ENCODE measurements at regions not wholly inside any gene's neighbourhood (a gene's known extent, or its start where the extent isn't known, plus 50 kb on each side); places are given as distances from the start of the nearest gene placed in this dataset.
"Not testable (repeated sequence)": the region's sequence is repeated elsewhere in the genome, so short reads cannot be mapped to it uniquely, and the experiment has no call there.

GRCh38 chr21:9950363-9950762 is 571.0 kb upstream of the TPTE start:
- H3K27ac ChIP-seq (ENCODE audit: low read depth, low read length); H3K79me2 ChIP-seq (ENCODE audit: insufficient read depth, low read length); H3K27me3 ChIP-seq (ENCODE audit: insufficient read depth, low read length); BruUV-seq (replicated peaks); RAD21 ChIA-PET (ENCODE audit: low non-redundant PET in 1 of 2, low total read pairs in 2 of 2, uncharacterized antibody in 2 of 2, unreplicated experiment in 2 of 2); H3K9me2 ChIP-seq (ENCODE audit: insufficient read depth); H3K36me3 ChIP-seq (ENCODE audit: control insufficient read depth in 1 of 2, insufficient read depth in 2 of 2, low read length in 2 of 2); ATAC-seq; CTCF ChIA-PET; H3K9ac ChIP-seq (ENCODE audit: low read length); H3K4me2 ChIP-seq (ENCODE audit: low read length); H2AFZ ChIP-seq (ENCODE audit: low read depth, low read length, poor library complexity, severe bottlenecking); intact Hi-C loops (cut with micrococcal nuclease); H4K20me1 ChIP-seq (ENCODE audit: insufficient read depth); H3K4me3 ChIP-seq (replicated peaks in 1 of 2; ENCODE audit: low read depth in 1 of 2, low read length in 2 of 2); H3K4me1 ChIP-seq (ENCODE audit: control insufficient read depth in 1 of 2, insufficient read depth in 2 of 2, low read length in 2 of 2); DNase-seq (ENCODE audit: low read depth, low spot score); POLR2A ChIA-PET: not testable (repeated sequence)
- H3K9me3 ChIP-seq (ENCODE audit: control insufficient read depth in 1 of 2, insufficient read depth in 1 of 2, low read depth in 1 of 2, low read length in 2 of 2): peaks cover 19 to 20% of the 10 kb centered on the region in 2 experiments; a peak in 2 of 4 replicates

GRCh38 chr21:9958791-9959190 is 562.6 kb upstream of the TPTE start:
- CTCF ChIA-PET; H3K9ac ChIP-seq (ENCODE audit: low read length); H3K9me2 ChIP-seq (ENCODE audit: insufficient read depth); ATAC-seq; BruUV-seq (replicated peaks); H3K79me2 ChIP-seq (ENCODE audit: insufficient read depth, low read length); H2AFZ ChIP-seq (ENCODE audit: low read depth, low read length, poor library complexity, severe bottlenecking); H3K4me3 ChIP-seq (replicated peaks in 1 of 2; ENCODE audit: low read depth in 1 of 2, low read length in 2 of 2); H3K4me2 ChIP-seq (ENCODE audit: low read length); H3K36me3 ChIP-seq (ENCODE audit: control insufficient read depth in 1 of 2, insufficient read depth in 2 of 2, low read length in 2 of 2); intact Hi-C loops (cut with micrococcal nuclease); POLR2A ChIA-PET; DNase-seq (ENCODE audit: low read depth, low spot score); H4K20me1 ChIP-seq (ENCODE audit: insufficient read depth); H3K27me3 ChIP-seq (ENCODE audit: insufficient read depth, low read length); H3K27ac ChIP-seq (ENCODE audit: low read depth, low read length); RAD21 ChIA-PET (ENCODE audit: low non-redundant PET in 1 of 2, low total read pairs in 2 of 2, uncharacterized antibody in 2 of 2, unreplicated experiment in 2 of 2); H3K4me1 ChIP-seq (ENCODE audit: control insufficient read depth in 1 of 2, insufficient read depth in 2 of 2, low read length in 2 of 2): not testable (repeated sequence)
- peaks cover 12 to 21% of the 10 kb centered on the region in 2 experiments for H3K9me3 ChIP-seq (ENCODE audit: control insufficient read depth in 1 of 2, insufficient read depth in 1 of 2, low read depth in 1 of 2, low read length in 2 of 2)

- H3K4me3 ChIP-seq (replicated peaks in 1 of 2; ENCODE audit: low read depth in 1 of 2, low read length in 2 of 2); H3K4me1 ChIP-seq (ENCODE audit: control insufficient read depth in 1 of 2, insufficient read depth in 2 of 2, low read length in 2 of 2); H3K4me2 ChIP-seq (ENCODE audit: low read length); H3K27me3 ChIP-seq (ENCODE audit: insufficient read depth, low read length); H2AFZ ChIP-seq (ENCODE audit: low read depth, low read length, poor library complexity, severe bottlenecking); H4K20me1 ChIP-seq (ENCODE audit: insufficient read depth); H3K9ac ChIP-seq (ENCODE audit: low read length); POLR2A ChIA-PET; H3K79me2 ChIP-seq (ENCODE audit: insufficient read depth, low read length); intact Hi-C loops (cut with micrococcal nuclease); ATAC-seq; CTCF ChIA-PET; BruUV-seq (replicated peaks); H3K36me3 ChIP-seq (ENCODE audit: control insufficient read depth in 1 of 2, insufficient read depth in 2 of 2, low read length in 2 of 2); DNase-seq (ENCODE audit: low read depth, low spot score); H3K9me2 ChIP-seq (ENCODE audit: insufficient read depth); H3K27ac ChIP-seq (ENCODE audit: low read depth, low read length); RAD21 ChIA-PET (ENCODE audit: low non-redundant PET in 1 of 2, low total read pairs in 2 of 2, uncharacterized antibody in 2 of 2, unreplicated experiment in 2 of 2): not testable (repeated sequence)
- H3K9me3 ChIP-seq (ENCODE audit: control insufficient read depth in 1 of 2, insufficient read depth in 1 of 2, low read depth in 1 of 2, low read length in 2 of 2): peaks cover 12 to 21% of the 10 kb centered on the region in 2 experiments
Observed at GRCh38 chr21:9959220-9959964, 562.0 kb upstream of the TPTE start.

GRCh38 chr21:9969399-9969798 is 552.0 kb upstream of the TPTE start:
- H3K9me3 ChIP-seq (ENCODE audit: control insufficient read depth in 1 of 2, insufficient read depth in 1 of 2, low read depth in 1 of 2, low read length in 2 of 2): peaks cover 0 to 18% of the 10 kb centered on the region in 2 experiments; a peak in 1 of 4 replicates
- intact Hi-C loops (cut with micrococcal nuclease): not testable (repeated sequence)

More at GRCh38 chr21:9969399-9969798, 552.0 kb upstream of the TPTE start:
- BruUV-seq (replicated peaks); H3K27ac ChIP-seq (ENCODE audit: low read depth, low read length); POLR2A ChIA-PET; H3K9me2 ChIP-seq (ENCODE audit: insufficient read depth); H3K9ac ChIP-seq (ENCODE audit: low read length); H2AFZ ChIP-seq (ENCODE audit: low read depth, low read length, poor library complexity, severe bottlenecking); H3K27me3 ChIP-seq (ENCODE audit: insufficient read depth, low read length); H3K4me1 ChIP-seq (ENCODE audit: control insufficient read depth in 1 of 2, insufficient read depth in 2 of 2, low read length in 2 of 2); H4K20me1 ChIP-seq (ENCODE audit: insufficient read depth); H3K79me2 ChIP-seq (ENCODE audit: insufficient read depth, low read length); H3K36me3 ChIP-seq (ENCODE audit: control insufficient read depth in 1 of 2, insufficient read depth in 2 of 2, low read length in 2 of 2); H3K4me2 ChIP-seq (ENCODE audit: low read length); H3K4me3 ChIP-seq (replicated peaks in 1 of 2; ENCODE audit: low read depth in 1 of 2, low read length in 2 of 2); DNase-seq (ENCODE audit: low read depth, low spot score); CTCF ChIA-PET; RAD21 ChIA-PET (ENCODE audit: low non-redundant PET in 1 of 2, low total read pairs in 2 of 2, uncharacterized antibody in 2 of 2, unreplicated experiment in 2 of 2); ATAC-seq: not testable (repeated sequence)

All from HCT116 (cell line).